ENCODE measurements at regions not wholly inside any gene's neighbourhood (a gene's known extent, or its start where the extent isn't known, plus 50 kb on each side); places are given as distances from the start of the nearest gene placed in this dataset.

DNA sequence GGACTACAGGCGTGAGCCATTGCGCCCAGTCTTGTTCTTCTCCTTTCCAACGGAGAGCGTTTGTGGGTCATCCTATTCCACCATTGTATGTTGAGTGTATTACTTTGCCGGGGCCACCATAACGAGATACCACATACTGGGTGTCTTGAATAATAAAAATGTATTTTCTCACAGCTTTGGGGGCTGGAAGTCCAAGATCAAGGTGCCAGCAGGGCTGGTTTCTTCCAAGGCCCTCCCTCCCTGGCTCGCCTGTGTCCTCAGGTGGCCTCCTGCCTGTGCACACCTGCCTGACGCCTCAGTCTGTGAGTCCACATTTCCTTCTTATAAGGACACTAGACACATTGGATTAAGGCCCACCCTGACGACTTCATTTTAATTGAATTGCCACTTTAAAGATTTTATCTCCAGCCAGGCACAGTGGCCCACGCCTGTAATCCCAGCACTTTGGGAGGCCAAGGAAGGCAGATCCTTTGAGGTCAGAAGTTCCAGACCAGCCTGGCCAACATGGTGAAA lies 175.1 kb downstream of the C9orf50 start:
- no peak overlapping the region for H4K5ac ChIP-seq (ENCODE audit: low read depth, low read length)
- ChIA-PET CTCF (interaction anchor here (0.7 kb wide), 1 partner anchor 125 kb away, joined by 3 read pairs; no protein-coding TSS in a partner anchor), POLR2A (ENCODE audit: unreplicated experiment) (no interaction called here)
- intact Hi-C loops (cut with micrococcal nuclease), result no loop called here
- no peak for TF ChIP-seq RCOR1 (IDR thresholded peaks at IDR 0.05; ENCODE audit: insufficient replicate concordance, low read length)
- TF ChIP-seq, protein P1, sequence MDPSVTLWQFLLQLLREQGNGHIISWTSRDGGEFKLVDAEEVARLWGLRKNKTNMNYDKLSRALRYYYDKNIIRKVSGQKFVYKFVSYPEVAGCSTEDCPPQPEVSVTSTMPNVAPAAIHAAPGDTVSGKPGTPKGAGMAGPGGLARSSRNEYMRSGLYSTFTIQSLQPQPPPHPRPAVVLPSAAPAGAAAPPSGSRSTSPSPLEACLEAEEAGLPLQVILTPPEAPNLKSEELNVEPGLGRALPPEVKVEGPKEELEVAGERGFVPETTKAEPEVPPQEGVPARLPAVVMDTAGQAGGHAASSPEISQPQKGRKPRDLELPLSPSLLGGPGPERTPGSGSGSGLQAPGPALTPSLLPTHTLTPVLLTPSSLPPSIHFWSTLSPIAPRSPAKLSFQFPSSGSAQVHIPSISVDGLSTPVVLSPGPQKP (IDR thresholded peaks at IDR 0.05; ENCODE audit: borderline replicate concordance, low read depth, low read length), result no peak
- TF ChIP-seq NFE2L2 (IDR thresholded peaks at IDR 0.05; ENCODE audit: low read depth, low read length), result no peak
- TF ChIP-seq, protein P2, sequence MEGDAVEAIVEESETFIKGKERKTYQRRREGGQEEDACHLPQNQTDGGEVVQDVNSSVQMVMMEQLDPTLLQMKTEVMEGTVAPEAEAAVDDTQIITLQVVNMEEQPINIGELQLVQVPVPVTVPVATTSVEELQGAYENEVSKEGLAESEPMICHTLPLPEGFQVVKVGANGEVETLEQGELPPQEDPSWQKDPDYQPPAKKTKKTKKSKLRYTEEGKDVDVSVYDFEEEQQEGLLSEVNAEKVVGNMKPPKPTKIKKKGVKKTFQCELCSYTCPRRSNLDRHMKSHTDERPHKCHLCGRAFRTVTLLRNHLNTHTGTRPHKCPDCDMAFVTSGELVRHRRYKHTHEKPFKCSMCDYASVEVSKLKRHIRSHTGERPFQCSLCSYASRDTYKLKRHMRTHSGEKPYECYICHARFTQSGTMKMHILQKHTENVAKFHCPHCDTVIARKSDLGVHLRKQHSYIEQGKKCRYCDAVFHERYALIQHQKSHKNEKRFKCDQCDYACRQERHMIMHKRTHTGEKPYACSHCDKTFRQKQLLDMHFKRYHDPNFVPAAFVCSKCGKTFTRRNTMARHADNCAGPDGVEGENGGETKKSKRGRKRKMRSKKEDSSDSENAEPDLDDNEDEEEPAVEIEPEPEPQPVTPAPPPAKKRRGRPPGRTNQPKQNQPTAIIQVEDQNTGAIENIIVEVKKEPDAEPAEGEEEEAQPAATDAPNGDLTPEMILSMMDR (conservative IDR thresholded peaks at IDR 0.05; ENCODE audit: low read depth, low read length), result no peak
- TF ChIP-seq CHD1 (IDR thresholded peaks at IDR 0.05; ENCODE audit: low read depth, low read length), result no peak
- TF ChIP-seq MAZ (IDR thresholded peaks at IDR 0.05; ENCODE audit: borderline replicate concordance, low read depth, low read length), result no peak
- TF ChIP-seq, protein P3, sequence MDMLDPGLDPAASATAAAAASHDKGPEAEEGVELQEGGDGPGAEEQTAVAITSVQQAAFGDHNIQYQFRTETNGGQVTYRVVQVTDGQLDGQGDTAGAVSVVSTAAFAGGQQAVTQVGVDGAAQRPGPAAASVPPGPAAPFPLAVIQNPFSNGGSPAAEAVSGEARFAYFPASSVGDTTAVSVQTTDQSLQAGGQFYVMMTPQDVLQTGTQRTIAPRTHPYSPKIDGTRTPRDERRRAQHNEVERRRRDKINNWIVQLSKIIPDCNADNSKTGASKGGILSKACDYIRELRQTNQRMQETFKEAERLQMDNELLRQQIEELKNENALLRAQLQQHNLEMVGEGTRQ (IDR thresholded peaks at IDR 0.05; ENCODE audit: low read depth, low read length), result no peak
- no peak for TF ChIP-seq MXI1 (IDR thresholded peaks at IDR 0.05; ENCODE audit: borderline replicate concordance, low read depth, low read length)
- no peak for TF ChIP-seq POLR2A (IDR thresholded peaks at IDR 0.05; ENCODE audit: low read depth, low read length)
- no peak for TF ChIP-seq CEBPB (IDR thresholded peaks at IDR 0.05; ENCODE audit: low read depth, low read length)
- TF ChIP-seq BHLHE40 (IDR thresholded peaks at IDR 0.05; ENCODE audit: low read depth, low read length), result no peak
- no peak for TF ChIP-seq MAFK (IDR thresholded peaks at IDR 0.05; ENCODE audit: low read depth, low read length)
- no peak for TF ChIP-seq FOS (IDR thresholded peaks at IDR 0.05; ENCODE audit: low read depth, low read length)
- no peak for TF ChIP-seq RAD21 (IDR thresholded peaks at IDR 0.05; ENCODE audit: low read length)
- no peak overlapping the region for H2AFZ ChIP-seq (replicated peaks; ENCODE audit: low read length, poor library complexity)
- dilution Hi-C loops (cut with HindIII; ENCODE audit: low sequenced_read_pairs, unreplicated experiment), result no loop called here
- H4K20me1 ChIP-seq (ENCODE audit: insufficient read depth, low read length), result no peaks in the 10 kb centered on the region
- no peak overlapping the region for H2AK9ac ChIP-seq (replicated peaks; ENCODE audit: low read depth, low read length, poor library complexity)
- no peak overlapping the region for H4K91ac ChIP-seq (ENCODE audit: insufficient read depth, low read depth, low read length)
- no TSS peak for BruUV-seq (replicated peaks)
- H2BK5ac ChIP-seq (ENCODE audit: low read depth, low read length, poor library complexity, severe bottlenecking), result no peak overlapping the region
- H3K27me3 ChIP-seq (ENCODE audit: control insufficient read depth, insufficient read depth, low read length), result peaks cover 5% of the 10 kb centered on the region; the same call in 1 of the 2 replicates
- ATAC-seq (ENCODE audit: low read depth), result no peak
- H3K14ac ChIP-seq (replicated peaks; ENCODE audit: low read depth, low read length), result no peak overlapping the region
- H2BK15ac ChIP-seq (ENCODE audit: low read depth, low read length), result no peak overlapping the region
- no peak overlapping the region for H2AK5ac ChIP-seq (ENCODE audit: low read depth, low read length)
- WGBS, 2 experiments (ENCODE audit: extremely low coverage in 2 of 2, insufficient read length in 1 of 2), result 100% methylated on average over 2 of the region's 10 CpGs; no CpG with 5 or more reads in 1 of the 2 experiments
- no peak overlapping the region for H3K23ac ChIP-seq (ENCODE audit: low read depth, low read length)
- H3K9me3 ChIP-seq (ENCODE audit: control insufficient read depth, insufficient read depth, low read length), result no peaks in the 10 kb centered on the region
- H3K79me1 ChIP-seq (ENCODE audit: low read depth in 1 of 2, low read length in 2 of 2), result no peaks in the 10 kb centered on the region
- in situ Hi-C loops (cut with MboI; ENCODE audit: low sequenced_read_pairs), result no loop called here
- H2BK120ac ChIP-seq (ENCODE audit: low read depth, low read length), result no peak overlapping the region
- DNase-seq, result no peak
- no peaks in the 10 kb centered on the region for H3K36me3 ChIP-seq (ENCODE audit: control insufficient read depth, insufficient read depth, low read length)
- H3K56ac ChIP-seq (ENCODE audit: extremely low read depth, insufficient read depth, low read length), result no peak overlapping the region
- H3K9ac ChIP-seq (ENCODE audit: low read depth, low read length), result no peak overlapping the region
- H3K4me2 ChIP-seq (ENCODE audit: low read depth, low read length), result no peak overlapping the region
- no peak overlapping the region for H2BK20ac ChIP-seq (ENCODE audit: low read depth, low read length)
- no peaks in the 10 kb centered on the region for H3K4me1 ChIP-seq (ENCODE audit: control insufficient read depth, insufficient read depth, low read length)
- no peak overlapping the region for H3K4me3 ChIP-seq (ENCODE audit: insufficient read depth, low read depth, low read length)
- no peak overlapping the region for H3K27ac ChIP-seq (ENCODE audit: insufficient read depth, low read length)
- H3K4ac ChIP-seq (ENCODE audit: low read depth, low read length), result no peak overlapping the region
- H3K9me1 ChIP-seq (ENCODE audit: insufficient read depth, low read length), result no peaks in the 10 kb centered on the region
- no peak overlapping the region for H3K18ac ChIP-seq (ENCODE audit: low read depth, low read length)
- no peak overlapping the region for H4K8ac ChIP-seq (ENCODE audit: low read depth in 2 of 2, low read length in 2 of 2)
